ENCODE measurements at regions not wholly inside any gene's neighbourhood (a gene's known extent, or its start where the extent isn't known, plus 50 kb on each side); places are given as distances from the start of the nearest gene placed in this dataset.

GRCh38 chr4:126012691-126013290 is 698.0 kb downstream of the FAT4 start:
- no peak for TF ChIP-seq EGR1 (IDR thresholded peaks at IDR 0.05; ENCODE audit: low read depth in 2 of 2)
- TF ChIP-seq REST (IDR thresholded peaks at IDR 0.05), result no peak
- no peak for TF ChIP-seq HNF4G (IDR thresholded peaks at IDR 0.05)
- TF ChIP-seq CTCF (IDR thresholded peaks at IDR 0.05; ENCODE audit: low read depth, low read length, missing input control), result no peak
- TF ChIP-seq HNF4A (conservative IDR thresholded peaks at IDR 0.05), result no peak
- no peaks in the 10 kb centered on the region for H3K9me3 ChIP-seq (ENCODE audit: control insufficient read depth in 4 of 4, low read length in 3 of 4)
- H3K36me3 ChIP-seq (ENCODE audit: control insufficient read depth in 4 of 4, insufficient read depth in 3 of 4, low read depth in 1 of 4, low read length in 3 of 4), result no peaks in the 10 kb centered on the region
- H3K27me3 ChIP-seq (ENCODE audit: control insufficient read depth in 4 of 4, insufficient read depth in 4 of 4, low read length in 3 of 4), result no peaks in the 10 kb centered on the region
- no peak overlapping the region for H3K27ac ChIP-seq (ENCODE audit: low read depth in 1 of 2, low read length in 2 of 2)
- no peaks in the 10 kb centered on the region for H3K4me1 ChIP-seq (ENCODE audit: control insufficient read depth in 4 of 4, insufficient read depth in 4 of 4, low read length in 3 of 4)
- DNase-seq (ENCODE audit: low spot score), result no peak
- WGBS, result 75% methylated on average over 3 of the region's 3 CpGs
- no peak overlapping the region for H3K4me3 ChIP-seq (ENCODE audit: low read depth in 1 of 3, low read length in 3 of 3)
- H3K9ac ChIP-seq (ENCODE audit: low read depth in 1 of 2, low read length in 2 of 2), result no peak overlapping the region

GRCh38 chr4:126018274-126018673 is 703.5 kb downstream of the FAT4 start:
- Histone ChIP-seq H3K9me3 (ENCODE audit: control insufficient read depth in 4 of 4, low read length in 3 of 4) (no peaks in the 10 kb centered on the region), H3K9ac (ENCODE audit: low read depth in 1 of 2, low read length in 2 of 2) (no peak overlapping the region), H3K4me1 (ENCODE audit: control insufficient read depth in 4 of 4, insufficient read depth in 4 of 4, low read length in 3 of 4) (no peaks in the 10 kb centered on the region), H3K27me3 (ENCODE audit: control insufficient read depth in 4 of 4, insufficient read depth in 4 of 4, low read length in 3 of 4) (no peaks in the 10 kb centered on the region), H3K36me3 (ENCODE audit: control insufficient read depth in 4 of 4, insufficient read depth in 3 of 4, low read depth in 1 of 4, low read length in 3 of 4) (no peaks in the 10 kb centered on the region), H3K27ac (ENCODE audit: low read depth in 1 of 2, low read length in 2 of 2) (no peak overlapping the region), H3K4me3 (ENCODE audit: low read depth in 1 of 3, low read length in 3 of 3) (no peak overlapping the region)
- no peak for DNase-seq (ENCODE audit: low spot score)
- TF ChIP-seq RXRA (IDR thresholded peaks at IDR 0.05) (no peak), YY1 (IDR thresholded peaks at IDR 0.05) (no peak), CTCF (IDR thresholded peaks at IDR 0.05; ENCODE audit: low read depth, low read length, missing input control) (no peak), EGR1 (IDR thresholded peaks at IDR 0.05; ENCODE audit: low read depth in 2 of 2) (no peak), JUND (IDR thresholded peaks at IDR 0.05) (no peak), HNF4A (conservative IDR thresholded peaks at IDR 0.05) (no peak), TAF1 (conservative IDR thresholded peaks at IDR 0.05) (no peak), ZBTB33 (IDR thresholded peaks at IDR 0.05) (no peak), SP1 (IDR thresholded peaks at IDR 0.05) (no peak), NR2F2 (IDR thresholded peaks at IDR 0.05) (no peak), ATF3 (IDR thresholded peaks at IDR 0.05) (no peak), FOXA1 (IDR thresholded peaks at IDR 0.05) (no peak), MAX (IDR thresholded peaks at IDR 0.05) (no peak), GABPA (IDR thresholded peaks at IDR 0.05 in 1 of 2, conservative IDR thresholded peaks at IDR 0.05 in 1 of 2) (no peak)
- WGBS, result 69% methylated on average over 1 of the region's 1 CpG
